ENCODE measurements at regions not wholly inside any gene's neighbourhood (a gene's known extent, or its start where the extent isn't known, plus 50 kb on each side); places are given as distances from the start of the nearest gene placed in this dataset.
A peak's percentile ranks its signal among the peaks of the same experiment; 100 is the strongest.

GRCh38 chr4:60173103-60173502 lies 1027.0 kb upstream of the ADGRL3 start:
- DNase-seq (ENCODE audit: low read depth in 2 of 2): no peak

- no peak for DNase-seq (ENCODE audit: low read depth in 2 of 2)
Measured at GRCh38 chr4:60173718-60174117, 1026.4 kb upstream of the ADGRL3 start.

DNA sequence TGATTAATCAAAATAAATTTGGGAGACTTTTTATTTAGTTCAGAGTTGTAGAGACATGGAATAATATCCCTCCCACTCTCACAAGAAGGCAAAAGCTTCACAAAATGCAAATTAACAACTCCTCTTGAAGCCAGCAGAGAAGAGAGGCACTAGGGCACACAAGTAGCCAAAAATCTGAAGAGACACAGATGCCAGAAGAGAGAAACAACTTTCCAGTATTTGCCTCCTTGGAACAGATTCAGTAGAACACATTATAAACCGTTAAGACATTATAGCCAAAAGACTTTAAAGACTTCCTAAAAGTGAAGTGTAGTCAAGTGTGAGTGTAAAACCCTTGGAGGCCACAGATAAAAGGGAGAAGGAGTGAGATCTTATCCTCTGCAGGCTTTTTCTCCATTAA lies 1024.9 kb upstream of the ADGRL3 start:
- no peak for DNase-seq (ENCODE audit: low read depth in 2 of 2)

DNA sequence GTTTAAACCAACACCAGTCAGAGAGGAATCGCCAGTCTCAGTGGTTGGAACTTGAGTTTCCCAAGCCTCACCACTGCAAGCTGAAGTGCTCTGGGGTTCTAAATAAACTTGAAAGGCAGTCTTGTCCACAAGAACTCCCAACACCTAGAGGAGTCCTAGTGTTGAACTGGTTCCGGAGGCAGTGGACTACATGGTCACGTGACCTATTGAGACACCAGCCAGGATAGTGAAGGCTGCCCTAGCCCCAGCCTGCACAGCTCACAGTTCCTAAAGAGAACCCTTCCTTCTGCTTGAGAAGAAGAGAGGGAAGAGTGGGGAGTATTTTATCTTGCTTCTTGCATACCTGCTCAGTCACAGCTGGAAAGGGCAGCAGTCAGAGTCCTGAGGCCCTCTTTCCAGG lies 1012.7 kb upstream of the ADGRL3 start:
- no peak for DNase-seq (ENCODE audit: low read depth in 2 of 2)

- DNase-seq (ENCODE audit: low read depth in 2 of 2): no peak
Measured at GRCh38 chr4:60189286-60189685, 1010.8 kb upstream of the ADGRL3 start.

- no peak for DNase-seq (ENCODE audit: low read depth in 2 of 2)
Measured at GRCh38 chr4:60194214-60194613, 1005.9 kb upstream of the ADGRL3 start.

DNA sequence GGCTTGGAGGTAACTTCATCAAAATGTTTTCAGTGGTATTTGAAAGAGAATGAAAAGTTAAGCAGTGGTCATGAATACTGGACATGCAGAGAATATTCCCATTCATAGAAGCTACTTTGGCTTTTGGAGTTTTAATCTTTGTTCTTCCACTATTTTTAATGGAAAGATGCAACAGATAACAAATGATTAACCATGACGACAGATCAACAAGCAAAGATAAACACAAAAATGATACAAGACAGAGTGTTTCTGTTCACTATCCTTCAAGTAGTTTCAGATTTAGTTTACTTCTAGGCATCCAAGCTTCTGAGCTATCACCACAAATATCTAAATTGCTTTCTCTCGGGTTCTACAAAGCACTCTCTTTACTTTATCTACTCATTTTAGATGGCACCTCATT lies 1004.9 kb upstream of the ADGRL3 start:
- DNase-seq (ENCODE audit: low read depth in 2 of 2): no peak

DNA sequence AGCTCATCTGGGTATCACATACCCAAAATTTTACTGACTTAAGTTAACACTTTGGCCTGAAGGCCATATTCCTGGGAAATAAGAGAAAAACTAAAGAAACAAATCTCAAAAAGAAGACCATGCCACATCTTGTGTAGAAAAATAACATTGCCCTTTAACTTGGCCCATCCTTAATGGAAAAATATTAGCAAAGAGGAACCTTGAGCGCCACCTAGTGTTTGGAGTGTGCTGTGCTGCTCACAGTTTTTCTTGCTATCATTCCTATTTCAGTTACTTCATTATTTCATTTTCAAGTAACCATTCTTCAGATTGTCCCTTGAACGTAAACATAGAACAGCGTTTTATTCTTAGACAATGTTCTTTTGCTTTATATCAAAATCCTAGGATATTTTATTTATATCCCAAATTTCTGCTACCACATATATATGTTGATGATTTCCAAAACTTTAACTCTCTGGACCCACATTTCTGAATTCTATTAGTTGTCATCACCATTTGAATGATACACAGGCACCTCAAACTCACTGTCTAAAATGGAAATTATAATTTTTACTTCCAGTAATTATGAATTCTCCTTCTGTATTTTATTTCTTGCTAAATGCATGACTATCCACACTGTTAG lies 999.0 kb upstream of the ADGRL3 start:
- peak in 1 of 2 donors; percentile 2 for DNase-seq (ENCODE audit: low read depth in 2 of 2)

- DNase-seq (ENCODE audit: low read depth in 2 of 2): no peak
Measured at GRCh38 chr4:60209588-60209987, 990.5 kb upstream of the ADGRL3 start.

GRCh38 chr4:60215906-60216305 lies 984.2 kb upstream of the ADGRL3 start:
- no peak for DNase-seq (ENCODE audit: low read depth in 2 of 2)

GRCh38 chr4:60216752-60217151 lies 983.4 kb upstream of the ADGRL3 start:
- DNase-seq (ENCODE audit: low read depth in 2 of 2): no peak

DNA sequence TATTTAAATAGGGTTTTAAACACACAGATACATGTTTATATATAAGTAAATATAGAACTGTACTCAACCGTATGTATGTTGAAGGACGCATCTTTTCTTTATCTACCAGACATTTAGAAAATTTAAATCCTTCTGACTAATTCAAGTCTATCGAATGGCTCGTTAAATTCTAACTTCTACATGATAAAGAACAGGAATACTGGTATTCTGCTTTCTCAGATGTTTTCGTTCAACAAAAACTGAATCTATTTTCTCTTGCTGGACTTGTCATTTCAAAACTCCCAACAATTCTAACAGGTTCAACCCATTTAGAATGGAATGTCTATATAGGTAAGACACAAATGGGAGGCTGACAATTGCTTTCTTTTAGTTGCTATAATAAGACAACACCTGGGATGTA lies 978.3 kb upstream of the ADGRL3 start:
- DNase-seq (ENCODE audit: low read depth in 2 of 2): no peak

DNA sequence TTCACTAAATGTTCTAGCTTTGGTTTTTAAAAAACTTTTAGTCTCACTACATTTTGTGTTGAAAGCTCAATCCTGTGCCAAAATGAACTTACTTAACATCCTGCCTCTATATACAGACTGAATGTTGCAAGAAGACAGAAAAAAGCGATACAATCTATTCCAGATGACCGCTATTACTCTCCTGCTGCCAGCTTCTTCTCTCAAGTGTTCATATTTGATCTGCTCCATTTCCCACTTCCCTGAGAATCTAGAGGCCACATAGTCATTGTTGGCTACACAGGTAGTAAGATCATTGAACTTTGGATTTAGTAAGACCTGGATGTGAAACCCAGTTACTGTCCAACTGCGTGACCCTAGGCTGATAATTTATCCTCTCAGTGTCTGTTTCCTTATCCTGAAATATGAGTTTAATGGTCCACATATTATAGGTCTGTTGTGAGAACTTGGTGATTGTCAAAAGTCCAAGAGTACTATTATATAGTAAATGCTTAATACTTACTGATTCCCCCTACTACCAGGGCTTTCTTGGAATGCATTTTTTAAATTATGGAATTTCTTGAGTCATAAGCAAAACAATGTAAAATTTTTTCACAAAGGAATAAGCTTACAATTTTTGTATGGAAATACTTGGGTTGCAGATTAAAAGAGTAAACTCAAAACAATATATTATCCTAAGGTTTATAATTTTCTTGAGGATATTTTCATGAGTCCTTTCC lies 976.8 kb upstream of the ADGRL3 start:
- no peak for DNase-seq (ENCODE audit: low read depth in 2 of 2)

- DNase-seq (ENCODE audit: low read depth in 2 of 2): no peak
Measured at GRCh38 chr4:60241866-60242265, 958.3 kb upstream of the ADGRL3 start.

GRCh38 chr4:60249784-60250183 lies 950.3 kb upstream of the ADGRL3 start:
- no peak for DNase-seq (ENCODE audit: low read depth in 2 of 2)

DNA sequence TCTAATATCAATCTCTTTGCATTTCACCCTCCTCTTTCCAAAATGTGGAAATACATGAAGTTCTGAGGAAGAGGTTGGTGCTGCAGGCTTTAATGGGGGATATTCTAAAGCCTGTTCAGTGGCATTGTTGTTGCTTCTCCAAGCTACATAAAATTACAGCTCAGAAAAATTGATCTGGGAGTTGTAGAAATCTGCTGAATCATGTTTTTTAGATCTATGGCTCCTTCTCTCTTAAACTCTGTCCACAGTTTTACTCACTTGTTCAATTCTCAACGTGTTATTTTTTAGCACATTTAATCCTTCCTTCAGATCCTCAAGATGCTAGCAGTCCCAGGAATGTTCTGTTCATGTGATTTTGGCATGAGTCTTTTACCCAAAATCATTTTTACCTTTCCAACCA lies 949.5 kb upstream of the ADGRL3 start:
- no peak for DNase-seq (ENCODE audit: low read depth in 2 of 2)

GRCh38 chr4:60259781-60260180 lies 940.3 kb upstream of the ADGRL3 start:
- no peak for DNase-seq (ENCODE audit: low read depth in 2 of 2)

DNA sequence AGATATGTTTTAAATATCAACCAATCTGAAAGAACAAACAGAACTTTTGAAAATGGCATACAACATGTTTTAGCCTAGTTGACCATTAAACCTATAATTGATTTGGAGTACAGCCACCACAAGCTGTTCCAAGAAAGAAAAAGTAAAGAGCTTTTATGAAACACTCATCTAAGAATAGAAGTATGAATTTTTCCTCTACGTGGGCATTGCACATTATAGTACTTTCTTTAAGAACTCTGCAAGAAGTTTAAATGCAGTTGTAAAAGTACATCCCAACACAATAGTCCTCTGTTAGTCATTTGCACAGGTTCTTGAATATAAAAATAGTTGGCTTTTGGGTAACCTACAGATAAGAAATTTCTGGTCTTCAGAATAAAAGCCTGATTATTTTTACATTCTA lies 933.6 kb upstream of the ADGRL3 start:
- DNase-seq (ENCODE audit: low read depth in 2 of 2): no peak

DNA sequence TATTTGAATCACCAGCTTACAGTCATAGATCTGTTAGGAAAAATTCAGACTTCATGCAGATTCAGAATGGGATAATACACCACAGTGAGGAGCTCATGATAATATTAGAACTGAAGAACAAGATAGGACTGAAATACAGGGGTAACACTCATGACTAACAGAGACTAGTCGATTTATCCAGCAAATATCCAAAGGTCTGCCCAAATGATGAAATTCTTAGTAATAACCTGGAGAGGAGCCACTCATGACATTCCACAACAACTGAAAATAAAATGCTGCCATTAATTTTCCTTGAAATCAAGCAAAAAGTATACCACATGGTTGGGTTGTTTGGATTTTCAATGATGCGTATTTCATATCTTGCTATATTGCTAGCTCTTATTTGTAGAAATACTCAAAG lies 903.7 kb upstream of the ADGRL3 start:
- no peak for DNase-seq (ENCODE audit: low read depth in 2 of 2)

- no peak for DNase-seq (ENCODE audit: low read depth in 2 of 2)
Measured at GRCh38 chr4:60313611-60314178, 886.4 kb upstream of the ADGRL3 start.

DNA sequence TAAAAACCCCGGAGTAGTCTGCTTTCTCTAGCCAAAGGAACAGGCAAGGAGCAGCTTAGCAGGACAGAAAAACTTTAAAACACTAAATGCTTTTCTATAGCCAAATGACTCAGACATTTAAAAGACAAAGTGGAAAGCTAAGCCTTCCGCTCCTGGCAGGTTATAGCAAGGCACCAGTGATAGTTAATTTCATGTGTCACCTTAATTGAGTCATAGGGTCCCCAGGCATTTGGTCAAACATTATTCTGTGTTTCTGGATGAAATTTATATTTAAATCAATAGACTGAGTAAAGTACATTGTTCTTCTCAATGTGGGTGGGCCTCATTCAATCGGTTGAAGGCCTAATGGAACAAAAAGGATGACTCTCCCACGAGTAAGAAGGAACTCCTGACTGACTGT lies 885.7 kb upstream of the ADGRL3 start:
- DNase-seq (ENCODE audit: low read depth in 2 of 2): no peak

GRCh38 chr4:60315586-60315985 lies 884.5 kb upstream of the ADGRL3 start:
- no peak for DNase-seq (ENCODE audit: low read depth in 2 of 2)

DNA sequence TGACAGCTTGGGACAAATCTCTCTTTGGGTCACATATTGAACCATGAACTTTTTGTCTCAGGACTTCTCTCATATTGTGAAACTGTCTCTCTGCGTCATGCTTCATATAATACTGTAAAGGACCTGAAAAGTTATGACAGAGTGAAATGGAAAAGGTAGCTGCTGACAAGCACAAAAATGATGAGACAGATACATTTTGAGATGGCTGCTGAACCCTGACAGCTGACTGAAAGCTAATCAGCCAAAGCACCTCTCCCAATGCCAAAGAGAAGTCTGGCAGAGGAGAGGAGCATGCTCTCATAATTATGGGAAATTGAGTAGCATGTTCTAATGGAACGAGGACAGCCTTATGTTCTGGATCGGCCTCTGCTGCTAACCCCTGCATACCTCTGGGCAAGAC lies 873.4 kb upstream of the ADGRL3 start:
- DNase-seq (ENCODE audit: low read depth in 2 of 2): no peak

DNA sequence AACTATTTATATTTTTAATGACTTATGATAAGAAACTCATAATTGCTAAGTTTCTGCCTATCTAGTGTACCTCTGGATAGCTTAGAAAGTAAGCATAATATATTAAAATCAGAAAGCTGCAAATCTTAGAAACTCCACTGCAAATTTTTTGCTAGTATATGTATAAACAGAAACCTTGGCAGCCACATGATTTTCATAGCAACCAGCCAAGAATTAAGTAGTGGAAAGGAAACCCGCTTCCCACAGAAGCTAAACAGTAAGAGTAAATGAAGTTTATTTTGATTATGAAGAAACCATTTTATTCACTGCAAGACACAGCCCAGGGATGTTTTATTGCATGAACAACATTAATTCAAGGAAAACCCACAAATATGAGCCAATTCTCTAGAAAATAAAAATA lies 872.5 kb upstream of the ADGRL3 start:
- DNase-seq (ENCODE audit: low read depth in 2 of 2): no peak

Data from stimulated activated CD4-positive, alpha-beta T cell treated with anti-CD3 and anti-CD28 coated beads, Interleukin-1b, Interleukin-23, amount 100 ng/mL, for 1 hour (primary cell).